MCF 10A (cell line): ENCODE measurements at regions not wholly inside any gene's neighbourhood (a gene's known extent, or its start where the extent isn't known, plus 50 kb on each side); places are given as distances from the start of the nearest gene placed in this dataset.

Experiments
- BruUV-seq: library from RNA; stranded (reverse); fragments of 400-500 nt; replicated peaks from 2 replicates; lab custom pipeline; 2021; lab: Mats Ljungman, UMichigan
- CTCF ChIA-PET: fragments of 300-600 bp; sonication (Branson Sonifier 250); formaldehyde crosslinking; extraction: SDS; loops from one replicate; lab custom pipeline; 2021; ENCODE audit warnings: antibody characterized with exemption, inconsistent platforms; lab: Yijun Ruan, JAX
- POLR2A ChIA-PET: fragments of 300-600, 350-650 bp; sonication (Branson Sonifier 250); formaldehyde crosslinking; extraction: SDS; loops from one replicate; lab custom pipeline; 2020; ENCODE audit warnings: antibody characterized with exemption, inconsistent platforms; lab: Yijun Ruan, JAX
- DNase-seq: peaks from one replicate; pipeline ENCODE4 v3.0.0-alpha.2; 2018; ENCODE audit not compliant: unreplicated experiment
- H3K27ac Mint-ChIP-seq: one replicate; pipeline ENCODE4 v1.8.0; 2022; ENCODE audit warnings: mild to moderate bottlenecking, low read depth, mixed read lengths; ENCODE audit not compliant: unreplicated experiment
- H3K27me3 Mint-ChIP-seq: one replicate; pipeline ENCODE4 v1.8.0; 2022; ENCODE audit warnings: mixed read lengths; ENCODE audit not compliant: insufficient read depth, unreplicated experiment
- H3K36me3 Mint-ChIP-seq: one replicate; pipeline ENCODE4 v1.8.0; 2022; ENCODE audit warnings: mild to moderate bottlenecking, moderate library complexity, mixed read lengths; ENCODE audit not compliant: insufficient read depth, unreplicated experiment
- H3K4me1 Mint-ChIP-seq: one replicate; pipeline ENCODE4 v1.8.0; 2022; ENCODE audit warnings: mixed read lengths; ENCODE audit not compliant: insufficient read depth, unreplicated experiment
- H3K4me3 Mint-ChIP-seq: one replicate; pipeline ENCODE4 v1.8.0; 2022; ENCODE audit warnings: mild to moderate bottlenecking, moderate library complexity, mixed read lengths; ENCODE audit not compliant: unreplicated experiment
- H3K9me3 Mint-ChIP-seq: one replicate; pipeline ENCODE4 v1.8.0; 2022; ENCODE audit warnings: mixed read lengths; ENCODE audit not compliant: unreplicated experiment
- intact Hi-C: fragments of 100-400 bp; cut with micrococcal nuclease; formaldehyde crosslinking; loops from 2 replicates; pipeline ENCODE4 v1.14.1; 2022
- TF ChIP-seq, protein P1 (sequence below): fragments of 200-600 bp; IDR thresholded peaks from one replicate; pipeline ENCODE4 v1.8.0; 2022; ENCODE audit warnings: antibody characterized with exemption, mild to moderate bottlenecking; ENCODE audit not compliant: unreplicated experiment

DNA sequence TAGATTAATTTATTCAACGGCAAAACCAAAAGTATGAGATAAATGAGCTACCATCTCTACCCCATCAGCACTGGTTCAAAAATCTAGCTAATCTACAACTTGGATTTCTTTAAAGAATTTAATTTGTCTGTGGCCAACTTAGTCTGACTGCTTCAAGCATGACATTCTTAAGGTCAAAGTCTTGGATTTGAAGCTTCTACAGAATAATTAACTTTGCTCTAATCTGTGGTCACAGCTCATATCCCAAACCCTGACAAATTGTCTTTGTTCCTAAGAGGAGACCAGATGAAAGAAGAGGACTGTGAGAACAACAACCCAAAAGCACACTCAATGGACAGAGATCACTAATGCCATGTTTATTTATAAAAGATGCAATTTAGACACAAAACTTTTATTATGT lies 166.9 kb upstream of the EPHA7 start:
- ChIA-PET CTCF (no interaction called here), POLR2A (no interaction called here)
- no peaks in the 10 kb centered on the region for H3K9me3 Mint-ChIP-seq
- no peaks in the 10 kb centered on the region for H3K36me3 Mint-ChIP-seq
- H3K27me3 Mint-ChIP-seq, result peaks cover 30% of the 10 kb centered on the region
- intact Hi-C loops, result no loop called here
- TF ChIP-seq, protein P1, sequence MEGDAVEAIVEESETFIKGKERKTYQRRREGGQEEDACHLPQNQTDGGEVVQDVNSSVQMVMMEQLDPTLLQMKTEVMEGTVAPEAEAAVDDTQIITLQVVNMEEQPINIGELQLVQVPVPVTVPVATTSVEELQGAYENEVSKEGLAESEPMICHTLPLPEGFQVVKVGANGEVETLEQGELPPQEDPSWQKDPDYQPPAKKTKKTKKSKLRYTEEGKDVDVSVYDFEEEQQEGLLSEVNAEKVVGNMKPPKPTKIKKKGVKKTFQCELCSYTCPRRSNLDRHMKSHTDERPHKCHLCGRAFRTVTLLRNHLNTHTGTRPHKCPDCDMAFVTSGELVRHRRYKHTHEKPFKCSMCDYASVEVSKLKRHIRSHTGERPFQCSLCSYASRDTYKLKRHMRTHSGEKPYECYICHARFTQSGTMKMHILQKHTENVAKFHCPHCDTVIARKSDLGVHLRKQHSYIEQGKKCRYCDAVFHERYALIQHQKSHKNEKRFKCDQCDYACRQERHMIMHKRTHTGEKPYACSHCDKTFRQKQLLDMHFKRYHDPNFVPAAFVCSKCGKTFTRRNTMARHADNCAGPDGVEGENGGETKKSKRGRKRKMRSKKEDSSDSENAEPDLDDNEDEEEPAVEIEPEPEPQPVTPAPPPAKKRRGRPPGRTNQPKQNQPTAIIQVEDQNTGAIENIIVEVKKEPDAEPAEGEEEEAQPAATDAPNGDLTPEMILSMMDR, result no peak
- H3K4me1 Mint-ChIP-seq, result no peaks in the 10 kb centered on the region
- no peak overlapping the region for H3K27ac Mint-ChIP-seq
- no peak overlapping the region for H3K4me3 Mint-ChIP-seq
- no TSS peak for BruUV-seq
- DNase-seq, result no peak

GRCh38 chr6:93584300-93584699 lies 164.9 kb upstream of the EPHA7 start:
- Mint-ChIP-seq H3K4me1 (no peaks in the 10 kb centered on the region), H3K27ac (no peak overlapping the region), H3K36me3 (no peaks in the 10 kb centered on the region), H3K9me3 (no peaks in the 10 kb centered on the region), H3K27me3 (peaks cover 30% of the 10 kb centered on the region), H3K4me3 (no peak overlapping the region)
- POLR2A ChIA-PET, result no interaction called here
- intact Hi-C loops, result no loop called here
- DNase-seq, result no peak
- CTCF ChIA-PET, result no interaction called here
- BruUV-seq, result no TSS peak
- TF ChIP-seq, protein P1, result no peak

DNA sequence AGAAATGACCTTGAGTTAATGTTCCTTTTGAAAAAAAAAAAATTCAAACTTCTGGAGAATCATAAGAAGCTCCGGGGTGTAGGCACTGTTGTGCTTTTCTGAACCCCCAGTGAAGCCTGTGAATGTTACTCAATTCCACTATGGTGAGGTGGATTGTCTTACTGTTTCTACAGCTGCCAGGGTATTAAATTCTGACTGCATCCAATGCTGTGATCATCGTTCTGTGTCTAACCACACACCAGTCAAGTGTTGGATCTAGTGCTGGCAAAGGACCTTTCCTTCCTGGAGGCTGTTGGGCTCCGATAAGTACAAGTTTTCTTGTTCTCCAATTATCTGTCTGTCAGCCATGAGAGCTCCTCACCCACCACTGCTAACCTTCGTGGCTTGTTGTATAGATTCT lies 162.0 kb upstream of the EPHA7 start:
- DNase-seq, result no peak
- H3K9me3 Mint-ChIP-seq, result no peaks in the 10 kb centered on the region
- ChIA-PET CTCF (no interaction called here), POLR2A (no interaction called here)
- peaks cover 26% of the 10 kb centered on the region for H3K27me3 Mint-ChIP-seq
- no peak overlapping the region for H3K4me3 Mint-ChIP-seq
- BruUV-seq, result no TSS peak
- TF ChIP-seq, protein P1, result no peak
- no peaks in the 10 kb centered on the region for H3K4me1 Mint-ChIP-seq
- H3K27ac Mint-ChIP-seq, result no peak overlapping the region
- H3K36me3 Mint-ChIP-seq, result no peaks in the 10 kb centered on the region
- intact Hi-C loops, result no loop called here

DNA sequence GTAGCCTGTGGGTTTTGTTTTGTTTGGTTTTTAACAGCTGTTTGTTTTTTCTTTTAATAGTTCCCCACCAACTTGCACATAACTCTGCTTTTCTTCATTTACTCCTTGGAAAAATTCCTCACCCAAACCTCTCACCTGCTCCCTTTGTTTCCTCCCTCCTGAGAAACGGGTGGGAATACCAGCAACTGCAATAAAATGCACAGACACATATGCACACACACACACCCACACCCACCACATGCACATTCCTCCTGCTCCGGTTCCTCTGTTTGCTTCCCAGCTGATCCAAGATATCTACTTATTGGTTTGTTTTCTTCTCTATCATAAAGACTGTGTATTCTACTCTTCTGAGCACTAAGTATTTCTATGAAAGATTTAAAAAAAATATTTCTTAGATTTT lies 161.1 kb upstream of the EPHA7 start:
- intact Hi-C loops, result no loop called here
- TF ChIP-seq, protein P1, result no peak
- Mint-ChIP-seq H3K27me3 (peaks cover 17% of the 10 kb centered on the region), H3K4me3 (no peak overlapping the region), H3K36me3 (no peaks in the 10 kb centered on the region), H3K4me1 (no peaks in the 10 kb centered on the region), H3K9me3 (no peaks in the 10 kb centered on the region), H3K27ac (no peak overlapping the region)
- no peak for DNase-seq
- BruUV-seq, result no TSS peak
- ChIA-PET POLR2A (no interaction called here), CTCF (interaction anchor here (0.7 kb wide), 1 partner anchor 164 kb away, joined by 4 read pairs; no protein-coding TSS in a partner anchor)
